Stimulated activated CD4-positive, alpha-beta T cell treated with anti-CD3 and anti-CD28 coated beads, Interleukin-15, amount 100 ng/mL, for 48 hours (primary cell): ENCODE measurements at regions not wholly inside any gene's neighbourhood (a gene's known extent, or its start where the extent isn't known, plus 50 kb on each side); places are given as distances from the start of the nearest gene placed in this dataset.

ENCODE experiments used
- DNase-seq, 2 donors: peaks; one replicate each; pipeline ENCODE4 v3.0.0-alpha.2; 2020; ENCODE audit warnings: low read depth in 2 of 2

- DNase-seq, result no peak
These were observed 101.1 kb upstream of the TAB2 start for GRCh38 chr6:149216459-149216858.

- no peak for DNase-seq
These were observed 100.0 kb upstream of the TAB2 start for GRCh38 chr6:149217466-149217888.

- no peak for DNase-seq
These were observed 99.0 kb upstream of the TAB2 start for GRCh38 chr6:149218471-149218870.

- no peak for DNase-seq
These were observed 98.6 kb upstream of the TAB2 start for GRCh38 chr6:149218915-149219314.

- DNase-seq, result no peak
These were observed 96.4 kb upstream of the TAB2 start for GRCh38 chr6:149220882-149221773.

- DNase-seq, result no peak
These were observed 95.8 kb upstream of the TAB2 start for GRCh38 chr6:149221774-149222070.

GRCh38 chr6:149223120-149223903 is 94.2 kb upstream of the TAB2 start:
- no peak for DNase-seq

GRCh38 chr6:149223904-149224351 is 93.6 kb upstream of the TAB2 start:
- no peak for DNase-seq

GRCh38 chr6:149224399-149224798 is 93.1 kb upstream of the TAB2 start:
- DNase-seq, result no peak

GRCh38 chr6:149225370-149225769 is 92.1 kb upstream of the TAB2 start:
- DNase-seq, result no peak

GRCh38 chr6:149225946-149226345 is 91.6 kb upstream of the TAB2 start:
- no peak for DNase-seq

- no peak for DNase-seq
These were observed 89.7 kb upstream of the TAB2 start for GRCh38 chr6:149227796-149228195.

GRCh38 chr6:149228311-149228955 is 89.1 kb upstream of the TAB2 start:
- no peak for DNase-seq

- no peak for DNase-seq
These were observed 88.4 kb upstream of the TAB2 start for GRCh38 chr6:149229096-149229495.

GRCh38 chr6:149230712-149231460 is 86.6 kb upstream of the TAB2 start:
- DNase-seq, result no peak

GRCh38 chr6:149231778-149232177 is 85.7 kb upstream of the TAB2 start:
- DNase-seq, result no peak

- DNase-seq, result peak in 1 of 2 donors; percentile 50
These were observed 84.3 kb upstream of the TAB2 start for GRCh38 chr6:149233056-149233715.

- DNase-seq, result peak in 1 of 2 donors; percentile 40
These were observed 83.2 kb upstream of the TAB2 start for GRCh38 chr6:149234051-149234962.

GRCh38 chr6:149235130-149235561 is 82.4 kb upstream of the TAB2 start:
- DNase-seq, result no peak

GRCh38 chr6:149236589-149236988 is 80.9 kb upstream of the TAB2 start:
- DNase-seq, result no peak
